Neural cell (in vitro differentiated cells): ENCODE measurements at regions not wholly inside any gene's neighbourhood (a gene's known extent, or its start where the extent isn't known, plus 50 kb on each side); places are given as distances from the start of the nearest gene placed in this dataset.

Experiments
- H2AFZ ChIP-seq: fragments of 200-600, 300-800 bp; sonication (generic), shearing (Covaris generic); 2 replicates; pipeline ENCODE4 v1.6.0; 2014; ENCODE audit warnings: low read depth, mild to moderate bottlenecking, antibody characterized with exemption, low read length, moderate library complexity
- H3F3A ChIP-seq: fragments of 200-600 bp; shearing (Covaris generic); 2 replicates; pipeline ENCODE4 v1.6.1; 2016; ENCODE audit warnings: mild to moderate bottlenecking, moderate library complexity, mixed read lengths, antibody characterized with exemption, low read length; ENCODE audit not compliant: insufficient read depth, poor library complexity, severe bottlenecking
- H3K27ac ChIP-seq: fragments of 200-600, 300-800 bp; sonication (generic), shearing (Covaris generic); 2 replicates; pipeline ENCODE4 v1.5.1; 2014; ENCODE audit warnings: mild to moderate bottlenecking, low read length, moderate library complexity
- H3K27me3 ChIP-seq: fragments of 300-800, 200-600 bp; sonication (generic), shearing (Covaris generic); 2 replicates; pipeline ENCODE4 v1.6.0; 2014; ENCODE audit warnings: mild to moderate bottlenecking, low read depth, low read length, moderate library complexity; ENCODE audit not compliant: insufficient read depth
- H3K36me3 ChIP-seq: fragments of 300-800, 200-600 bp; sonication (generic), shearing (Covaris generic); 2 replicates; pipeline ENCODE4 v1.5.1; 2014; ENCODE audit warnings: mild to moderate bottlenecking, antibody characterized with exemption, low read length, moderate library complexity; ENCODE audit not compliant: insufficient read depth
- H3K4me2 ChIP-seq: fragments of 300-800, 200-600 bp; sonication (generic), shearing (Covaris generic); 2 replicates; pipeline ENCODE4 v1.6.0; 2014; ENCODE audit warnings: mild to moderate bottlenecking, low read length
- H3K4me3 ChIP-seq: fragments of 300-800, 200-600 bp; sonication (generic), shearing (Covaris generic); 2 replicates; pipeline ENCODE4 v1.5.1; 2014; ENCODE audit warnings: mild to moderate bottlenecking, low read length, moderate library complexity
- H3K79me2 ChIP-seq: fragments of 200-600 bp; shearing (Covaris generic); replicated peaks from 2 replicates; pipeline ENCODE4 v1.6.0; 2014; ENCODE audit warnings: mild to moderate bottlenecking, low read length, moderate library complexity; ENCODE audit not compliant: insufficient read depth
- H3K9ac ChIP-seq: fragments of 300-800, 200-600 bp; sonication (generic), shearing (Covaris generic); 2 replicates; pipeline ENCODE4 v1.6.1; 2016; ENCODE audit warnings: mild to moderate bottlenecking, low read length, mixed read lengths
- H3K9me2 ChIP-seq: fragments of 200-600 bp; shearing (Covaris generic); 2 replicates; pipeline ENCODE4 v1.6.1; 2016; ENCODE audit warnings: mild to moderate bottlenecking, low read length, mixed read lengths; ENCODE audit not compliant: insufficient read depth
- H3K9me3 ChIP-seq: fragments of 200-600, 300-800 bp; sonication (generic), shearing (Covaris generic); 2 replicates; pipeline ENCODE4 v1.6.1; 2016; ENCODE audit warnings: mild to moderate bottlenecking, mixed run types, low read length, moderate library complexity, mixed read lengths
- H4K20me1 ChIP-seq: fragments of 200-600 bp; shearing (Covaris generic); 2 replicates; pipeline ENCODE4 v1.6.1; 2016; ENCODE audit warnings: mild to moderate bottlenecking, mixed run types; ENCODE audit not compliant: insufficient read depth
- CTCF ChIP-seq: fragments of 450-650 bp; IDR thresholded peaks from 2 replicates; pipeline ENCODE4 v1.5.1; 2014; ENCODE audit warnings: antibody characterized with exemption, mild to moderate bottlenecking, moderate library complexity; ENCODE audit not compliant: poor library complexity, severe bottlenecking
- EP300 ChIP-seq: fragments of 450-650 bp; conservative IDR thresholded peaks from 2 replicates; pipeline ENCODE4 v1.6.1; 2014; ENCODE audit warnings: antibody characterized with exemption, mild to moderate bottlenecking, moderate library complexity; ENCODE audit not compliant: poor library complexity, severe bottlenecking
- EZH2 ChIP-seq: fragments of 200-600, 300-800 bp; shearing (Covaris generic), sonication (generic); IDR thresholded peaks from 2 replicates; pipeline ENCODE4 v1.6.1; 2014; ENCODE audit warnings: antibody characterized with exemption, low read length, borderline replicate concordance, mild to moderate bottlenecking; ENCODE audit not compliant: insufficient read depth, poor library complexity, severe bottlenecking
- MXI1 ChIP-seq: fragments of 450-650 bp; conservative IDR thresholded peaks from 2 replicates; pipeline ENCODE4 v1.6.1; 2014; ENCODE audit warnings: antibody characterized with exemption, mild to moderate bottlenecking; ENCODE audit not compliant: poor library complexity, severe bottlenecking
- POLR2AphosphoS5 ChIP-seq: IDR thresholded peaks from 2 replicates; pipeline ENCODE4 v1.6.1; 2012
- RAD21 ChIP-seq: fragments of 450-650 bp; conservative IDR thresholded peaks from 2 replicates; pipeline ENCODE4 v1.6.1; 2014; ENCODE audit warnings: antibody characterized with exemption, mild to moderate bottlenecking, moderate library complexity
- REST ChIP-seq: IDR thresholded peaks from 2 replicates; pipeline ENCODE4 v1.6.1; 2012; ENCODE audit warnings: borderline replicate concordance
- SMC3 ChIP-seq: fragments of 450-650 bp; conservative IDR thresholded peaks from 2 replicates; pipeline ENCODE4 v1.6.1; 2014; ENCODE audit warnings: antibody characterized with exemption, mild to moderate bottlenecking, moderate library complexity; ENCODE audit not compliant: poor library complexity
- TAF1 ChIP-seq: IDR thresholded peaks from 2 replicates; pipeline ENCODE4 v1.6.1; 2012; ENCODE audit warnings: low read depth

- Histone ChIP-seq H3K79me2 (no peaks in the 10 kb centered on the region), H3F3A (no peaks in the 10 kb centered on the region), H3K4me3 (no peak overlapping the region), H3K9me2 (no peaks in the 10 kb centered on the region), H2AFZ (no peak overlapping the region), H4K20me1 (no peaks in the 10 kb centered on the region), H3K9me3 (no peaks in the 10 kb centered on the region), H3K36me3 (no peaks in the 10 kb centered on the region), H3K27me3 (no peaks in the 10 kb centered on the region), H3K9ac (no peak overlapping the region), H3K27ac (no peak overlapping the region), H3K4me2 (no peak overlapping the region)
- no peak for TF ChIP-seq POLR2AphosphoS5
- TF ChIP-seq MXI1 = no peak
- TF ChIP-seq EP300 = no peak
- TF ChIP-seq SMC3 = no peak
- TF ChIP-seq RAD21 = no peak
- no peak for TF ChIP-seq EZH2
Observed at GRCh38 chr3:96236522-96236921, 577.9 kb upstream of the EPHA6 start.

GRCh38 chr3:96259299-96259698 is 555.1 kb upstream of the EPHA6 start:
- Histone ChIP-seq H3K27me3 (no peaks in the 10 kb centered on the region), H4K20me1 (no peaks in the 10 kb centered on the region), H3K9me2 (no peaks in the 10 kb centered on the region), H2AFZ (no peak overlapping the region), H3K9me3 (no peaks in the 10 kb centered on the region), H3K9ac (no peak overlapping the region), H3F3A (no peaks in the 10 kb centered on the region), H3K36me3 (no peaks in the 10 kb centered on the region), H3K4me2 (no peak overlapping the region), H3K4me3 (no peak overlapping the region), H3K79me2 (no peaks in the 10 kb centered on the region), H3K27ac (no peak overlapping the region)
- TF ChIP-seq EP300 (no peak), RAD21 (no peak), EZH2 (no peak), MXI1 (no peak), TAF1 (no peak), CTCF (no peak), POLR2AphosphoS5 (no peak), REST (no peak), SMC3 (no peak)

- no peak overlapping the region for H3K4me2 ChIP-seq
- H3K9me3 ChIP-seq = no peaks in the 10 kb centered on the region
- no peak overlapping the region for H3K4me3 ChIP-seq
- no peak overlapping the region for H3K27ac ChIP-seq
- no peaks in the 10 kb centered on the region for H3F3A ChIP-seq
- H3K27me3 ChIP-seq = no peaks in the 10 kb centered on the region
- H3K79me2 ChIP-seq = no peaks in the 10 kb centered on the region
- H4K20me1 ChIP-seq = no peaks in the 10 kb centered on the region
- H3K9ac ChIP-seq = no peak overlapping the region
- no peak overlapping the region for H2AFZ ChIP-seq
- H3K36me3 ChIP-seq = no peaks in the 10 kb centered on the region
- TF ChIP-seq EZH2 (no peak), TAF1 (no peak), EP300 (no peak), POLR2AphosphoS5 (no peak), MXI1 (no peak), SMC3 (no peak), RAD21 (no peak), REST (no peak), CTCF (no peak)
- no peaks in the 10 kb centered on the region for H3K9me2 ChIP-seq
Observed at GRCh38 chr3:96264701-96265100, 549.7 kb upstream of the EPHA6 start.
